ENCODE measurements at regions not wholly inside any gene's neighbourhood (a gene's known extent, or its start where the extent isn't known, plus 50 kb on each side); places are given as distances from the start of the nearest gene placed in this dataset.

- Histone ChIP-seq H4K91ac (ENCODE audit: insufficient read depth, low read depth, low read length) (no peak overlapping the region), H3K4me2 (ENCODE audit: low read depth, low read length) (no peak overlapping the region), H3K36me3 (ENCODE audit: control insufficient read depth, insufficient read depth, low read length) (no peaks in the 10 kb centered on the region), H3K27ac (ENCODE audit: insufficient read depth, low read length) (no peak overlapping the region), H2AFZ (replicated peaks; ENCODE audit: low read length, poor library complexity) (no peak overlapping the region), H3K4ac (ENCODE audit: low read depth, low read length) (no peak overlapping the region), H2AK5ac (ENCODE audit: low read depth, low read length) (no peak overlapping the region), H3K9me1 (ENCODE audit: insufficient read depth, low read length) (no peaks in the 10 kb centered on the region), H3K9ac (ENCODE audit: low read depth, low read length) (no peak overlapping the region), H2AK9ac (replicated peaks; ENCODE audit: low read depth, low read length, poor library complexity) (no peak overlapping the region), H2BK15ac (ENCODE audit: low read depth, low read length) (no peak overlapping the region), H2BK5ac (ENCODE audit: low read depth, low read length, poor library complexity, severe bottlenecking) (no peak overlapping the region), H4K20me1 (ENCODE audit: insufficient read depth, low read length) (no peaks in the 10 kb centered on the region), H3K56ac (ENCODE audit: extremely low read depth, insufficient read depth, low read length) (no peak overlapping the region), H3K23ac (ENCODE audit: low read depth, low read length) (no peak overlapping the region), H3K79me1 (ENCODE audit: low read depth in 1 of 2, low read length in 2 of 2) (no peaks in the 10 kb centered on the region), H4K8ac (ENCODE audit: low read depth in 2 of 2, low read length in 2 of 2) (no peak overlapping the region), H4K5ac (ENCODE audit: low read depth, low read length) (no peak overlapping the region), H2BK20ac (ENCODE audit: low read depth, low read length) (no peak overlapping the region), H3K18ac (ENCODE audit: low read depth, low read length) (no peak overlapping the region), H3K4me3 (ENCODE audit: insufficient read depth, low read depth, low read length) (no peak overlapping the region), H3K27me3 (ENCODE audit: control insufficient read depth, insufficient read depth, low read length) (no peaks in the 10 kb centered on the region), H2BK120ac (ENCODE audit: low read depth, low read length) (no peak overlapping the region), H3K9me3 (ENCODE audit: control insufficient read depth, insufficient read depth, low read length) (peaks cover 2% of the 10 kb centered on the region; the same call in 1 of the 2 replicates), H3K14ac (replicated peaks; ENCODE audit: low read depth, low read length) (no peak overlapping the region), H3K4me1 (ENCODE audit: control insufficient read depth, insufficient read depth, low read length) (no peaks in the 10 kb centered on the region)
- in situ Hi-C loops (cut with MboI; ENCODE audit: low sequenced_read_pairs) (no loop called here), intact Hi-C loops (cut with micrococcal nuclease) (no loop called here), dilution Hi-C loops (cut with HindIII; ENCODE audit: low sequenced_read_pairs, unreplicated experiment) (no loop called here)
- TF ChIP-seq ELK1 (IDR thresholded peaks at IDR 0.05; ENCODE audit: borderline replicate concordance, low read depth, low read length) (no peak), POLR2A (IDR thresholded peaks at IDR 0.05; ENCODE audit: low read depth, low read length) (no peak), NFE2L2 (IDR thresholded peaks at IDR 0.05; ENCODE audit: low read depth, low read length) (no peak), BHLHE40 (IDR thresholded peaks at IDR 0.05; ENCODE audit: low read depth, low read length) (no peak), RFX5 (IDR thresholded peaks at IDR 0.05; ENCODE audit: low read depth, low read length) (no peak), MXI1 (IDR thresholded peaks at IDR 0.05; ENCODE audit: borderline replicate concordance, low read depth, low read length) (no peak), CTCF (conservative IDR thresholded peaks at IDR 0.05; ENCODE audit: low read depth, low read length) (no peak), MAZ (IDR thresholded peaks at IDR 0.05; ENCODE audit: borderline replicate concordance, low read depth, low read length) (no peak), RAD21 (IDR thresholded peaks at IDR 0.05; ENCODE audit: low read length) (no peak), MAFK (IDR thresholded peaks at IDR 0.05; ENCODE audit: low read depth, low read length) (no peak), FOS (IDR thresholded peaks at IDR 0.05; ENCODE audit: low read depth, low read length) (no peak), CEBPB (IDR thresholded peaks at IDR 0.05; ENCODE audit: low read depth, low read length) (no peak), RCOR1 (IDR thresholded peaks at IDR 0.05; ENCODE audit: insufficient replicate concordance, low read length) (no peak), CHD1 (IDR thresholded peaks at IDR 0.05; ENCODE audit: low read depth, low read length) (no peak), SMC3 (IDR thresholded peaks at IDR 0.05; ENCODE audit: low read depth, low read length) (no peak)
- TF ChIP-seq, protein P1, sequence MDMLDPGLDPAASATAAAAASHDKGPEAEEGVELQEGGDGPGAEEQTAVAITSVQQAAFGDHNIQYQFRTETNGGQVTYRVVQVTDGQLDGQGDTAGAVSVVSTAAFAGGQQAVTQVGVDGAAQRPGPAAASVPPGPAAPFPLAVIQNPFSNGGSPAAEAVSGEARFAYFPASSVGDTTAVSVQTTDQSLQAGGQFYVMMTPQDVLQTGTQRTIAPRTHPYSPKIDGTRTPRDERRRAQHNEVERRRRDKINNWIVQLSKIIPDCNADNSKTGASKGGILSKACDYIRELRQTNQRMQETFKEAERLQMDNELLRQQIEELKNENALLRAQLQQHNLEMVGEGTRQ (IDR thresholded peaks at IDR 0.05; ENCODE audit: low read depth, low read length) = no peak
- DNase-seq = no peak
- no TSS peak for BruUV-seq (replicated peaks)
- 44% methylated on average over 3 of the region's 5 CpGs; no CpG with 5 or more reads in 1 of the 2 experiments for WGBS, 2 experiments (ENCODE audit: extremely low coverage in 2 of 2, insufficient read length in 1 of 2)
- no peak for ATAC-seq (ENCODE audit: low read depth)
- POLR2A ChIA-PET (ENCODE audit: unreplicated experiment) = no interaction called here
- CTCF ChIA-PET = no interaction called here
These were observed 270.3 kb upstream of the TMTC4 start for GRCh38 chr13:100944791-100945345.
